ENCODE measurements at regions not wholly inside any gene's neighbourhood (a gene's known extent, or its start where the extent isn't known, plus 50 kb on each side); places are given as distances from the start of the nearest gene placed in this dataset.

- no peak for TF ChIP-seq CTCF (IDR thresholded peaks at IDR 0.05)
- no peak for TF ChIP-seq POLR2A (IDR thresholded peaks at IDR 0.05)
- no peak for TF ChIP-seq POLR2AphosphoS5 (IDR thresholded peaks at IDR 0.05)
Measured at GRCh38 chr20:55936209-55936595, 69.1 kb downstream of the CBLN4 start.
